DND-41 (cell line): ENCODE measurements at regions not wholly inside any gene's neighbourhood (a gene's known extent, or its start where the extent isn't known, plus 50 kb on each side); places are given as distances from the start of the nearest gene placed in this dataset.

Experiments
- EZH2 ChIP-seq: IDR thresholded peaks from 3 replicates; pipeline ENCODE4 v1.6.1; 2012; ENCODE audit warnings: borderline replicate concordance, low read depth, mild to moderate bottlenecking, moderate library complexity, low read length, inconsistent platforms; ENCODE audit not compliant: severe bottlenecking
- TF ChIP-seq, protein P1 (sequence below): IDR thresholded peaks from 2 replicates; pipeline ENCODE4 v1.5.1; 2012; ENCODE audit warnings: borderline replicate concordance, low read length, moderate library complexity, mild to moderate bottlenecking; ENCODE audit not compliant: poor library complexity, severe bottlenecking; ENCODE audit errors: extremely low read depth

- TF ChIP-seq, protein P1, sequence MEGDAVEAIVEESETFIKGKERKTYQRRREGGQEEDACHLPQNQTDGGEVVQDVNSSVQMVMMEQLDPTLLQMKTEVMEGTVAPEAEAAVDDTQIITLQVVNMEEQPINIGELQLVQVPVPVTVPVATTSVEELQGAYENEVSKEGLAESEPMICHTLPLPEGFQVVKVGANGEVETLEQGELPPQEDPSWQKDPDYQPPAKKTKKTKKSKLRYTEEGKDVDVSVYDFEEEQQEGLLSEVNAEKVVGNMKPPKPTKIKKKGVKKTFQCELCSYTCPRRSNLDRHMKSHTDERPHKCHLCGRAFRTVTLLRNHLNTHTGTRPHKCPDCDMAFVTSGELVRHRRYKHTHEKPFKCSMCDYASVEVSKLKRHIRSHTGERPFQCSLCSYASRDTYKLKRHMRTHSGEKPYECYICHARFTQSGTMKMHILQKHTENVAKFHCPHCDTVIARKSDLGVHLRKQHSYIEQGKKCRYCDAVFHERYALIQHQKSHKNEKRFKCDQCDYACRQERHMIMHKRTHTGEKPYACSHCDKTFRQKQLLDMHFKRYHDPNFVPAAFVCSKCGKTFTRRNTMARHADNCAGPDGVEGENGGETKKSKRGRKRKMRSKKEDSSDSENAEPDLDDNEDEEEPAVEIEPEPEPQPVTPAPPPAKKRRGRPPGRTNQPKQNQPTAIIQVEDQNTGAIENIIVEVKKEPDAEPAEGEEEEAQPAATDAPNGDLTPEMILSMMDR, result no peak
- TF ChIP-seq EZH2, result no peak
These were observed 230.9 kb downstream of the TEX29 start for GRCh38 chr13:111551204-111551820.
